ENCODE measurements at regions not wholly inside any gene's neighbourhood (a gene's known extent, or its start where the extent isn't known, plus 50 kb on each side); places are given as distances from the start of the nearest gene placed in this dataset.

DNA sequence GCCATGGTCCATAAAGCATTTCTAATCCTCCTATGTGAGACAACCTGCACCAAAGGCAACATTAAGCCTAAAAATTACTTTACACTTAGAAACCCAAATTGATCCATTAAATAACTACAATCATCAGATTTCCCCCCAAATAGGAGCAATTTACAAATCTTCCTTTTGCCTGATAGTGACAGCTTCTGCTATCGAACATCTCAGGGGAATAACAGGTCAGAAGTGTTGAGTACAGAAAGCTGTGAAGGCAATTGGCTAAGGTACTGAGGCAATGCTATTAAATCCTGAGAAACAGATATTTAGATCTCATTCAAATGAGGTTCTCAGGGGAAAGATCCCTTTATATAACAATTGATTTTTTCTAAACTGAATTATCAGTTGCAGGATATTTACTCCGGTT lies 141.1 kb downstream of the PIK3R1 start:
- no peak for DNase-seq
- no peak overlapping the region for H3K4me3 ChIP-seq (ENCODE audit: low read length in 3 of 3)
- no peaks in the 10 kb centered on the region for H3K27me3 ChIP-seq (ENCODE audit: control insufficient read depth, insufficient read depth, low read length)
- no peaks in the 10 kb centered on the region for H3K36me3 ChIP-seq (ENCODE audit: control insufficient read depth in 2 of 3, insufficient read depth in 3 of 3, low read length in 3 of 3)
- intact Hi-C loops (cut with DNase I): no loop called here
- H3K9ac ChIP-seq (ENCODE audit: low read length in 3 of 3): no peak overlapping the region
- no peak for FAIRE-seq
- H3K27ac ChIP-seq (ENCODE audit: low read depth in 2 of 2, low read length in 2 of 2): no peak overlapping the region
- TF ChIP-seq, protein P1, sequence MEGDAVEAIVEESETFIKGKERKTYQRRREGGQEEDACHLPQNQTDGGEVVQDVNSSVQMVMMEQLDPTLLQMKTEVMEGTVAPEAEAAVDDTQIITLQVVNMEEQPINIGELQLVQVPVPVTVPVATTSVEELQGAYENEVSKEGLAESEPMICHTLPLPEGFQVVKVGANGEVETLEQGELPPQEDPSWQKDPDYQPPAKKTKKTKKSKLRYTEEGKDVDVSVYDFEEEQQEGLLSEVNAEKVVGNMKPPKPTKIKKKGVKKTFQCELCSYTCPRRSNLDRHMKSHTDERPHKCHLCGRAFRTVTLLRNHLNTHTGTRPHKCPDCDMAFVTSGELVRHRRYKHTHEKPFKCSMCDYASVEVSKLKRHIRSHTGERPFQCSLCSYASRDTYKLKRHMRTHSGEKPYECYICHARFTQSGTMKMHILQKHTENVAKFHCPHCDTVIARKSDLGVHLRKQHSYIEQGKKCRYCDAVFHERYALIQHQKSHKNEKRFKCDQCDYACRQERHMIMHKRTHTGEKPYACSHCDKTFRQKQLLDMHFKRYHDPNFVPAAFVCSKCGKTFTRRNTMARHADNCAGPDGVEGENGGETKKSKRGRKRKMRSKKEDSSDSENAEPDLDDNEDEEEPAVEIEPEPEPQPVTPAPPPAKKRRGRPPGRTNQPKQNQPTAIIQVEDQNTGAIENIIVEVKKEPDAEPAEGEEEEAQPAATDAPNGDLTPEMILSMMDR (IDR thresholded peaks at IDR 0.05; ENCODE audit: borderline replicate concordance, extremely low read depth, insufficient read depth): no peak
- peaks cover 0 to 4% (median 0%) of the 10 kb centered on the region in 3 donors for H3K4me1 ChIP-seq (ENCODE audit: control insufficient read depth in 2 of 3, insufficient read depth in 2 of 3, low read depth in 1 of 3, low read length in 3 of 3)
- no peaks in the 10 kb centered on the region for H3K9me3 ChIP-seq (ENCODE audit: control insufficient read depth in 2 of 3, insufficient read depth in 1 of 3, low read length in 3 of 3)

DNA sequence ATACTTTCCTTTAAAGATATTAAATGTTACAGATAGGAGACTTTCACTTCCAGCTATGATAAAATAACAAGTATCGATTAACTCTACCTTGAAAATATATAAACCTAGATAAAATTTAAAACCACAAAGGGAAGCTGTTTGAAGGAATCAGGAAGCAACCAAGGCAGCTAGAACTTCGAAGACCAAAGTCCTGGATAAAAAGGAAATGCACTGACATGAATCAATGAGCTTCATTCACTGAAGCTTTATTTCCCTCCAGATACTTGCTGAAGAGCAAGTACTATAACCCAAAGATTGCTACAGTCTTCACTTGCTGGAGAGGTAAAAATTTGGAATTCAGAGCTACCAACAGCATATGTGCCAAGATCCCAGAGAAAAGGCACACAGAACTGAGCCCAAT lies 144.1 kb downstream of the PIK3R1 start:
- intact Hi-C loops (cut with DNase I): no loop called here
- Histone ChIP-seq H3K27ac (ENCODE audit: low read depth in 2 of 2, low read length in 2 of 2) (no peak overlapping the region), H3K36me3 (ENCODE audit: control insufficient read depth in 2 of 3, insufficient read depth in 3 of 3, low read length in 3 of 3) (no peaks in the 10 kb centered on the region), H3K9ac (ENCODE audit: low read length in 3 of 3) (no peak overlapping the region), H3K9me3 (ENCODE audit: control insufficient read depth in 2 of 3, insufficient read depth in 1 of 3, low read length in 3 of 3) (no peaks in the 10 kb centered on the region), H3K4me1 (ENCODE audit: control insufficient read depth in 2 of 3, insufficient read depth in 2 of 3, low read depth in 1 of 3, low read length in 3 of 3) (no peaks in the 10 kb centered on the region), H3K4me3 (ENCODE audit: low read length in 3 of 3) (no peak overlapping the region), H3K27me3 (ENCODE audit: control insufficient read depth, insufficient read depth, low read length) (no peaks in the 10 kb centered on the region)
- DNase-seq: no peak
- FAIRE-seq: no peak
- TF ChIP-seq, protein P1 (IDR thresholded peaks at IDR 0.05; ENCODE audit: borderline replicate concordance, extremely low read depth, insufficient read depth): no peak

DNA sequence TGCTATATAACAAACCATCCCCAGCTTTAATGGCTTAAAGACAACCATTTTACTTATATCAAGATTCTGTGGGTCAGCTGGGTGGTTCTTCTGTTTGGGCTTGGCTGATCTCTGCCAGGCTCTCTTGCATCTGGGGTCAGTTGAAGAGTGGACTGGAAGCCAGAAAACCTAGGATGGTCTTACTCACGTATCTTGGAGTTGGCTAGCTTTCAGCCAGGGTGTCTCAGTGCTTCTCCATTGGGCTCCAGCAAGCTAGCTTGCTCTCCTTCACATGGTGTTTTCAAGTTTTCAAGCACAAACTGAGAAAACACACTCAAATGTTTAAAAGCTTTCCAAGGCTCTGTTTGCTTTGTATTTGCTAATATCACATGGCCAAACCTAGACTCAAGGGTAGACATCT lies 146.8 kb downstream of the PIK3R1 start:
- FAIRE-seq: no peak
- no peak overlapping the region for H3K27ac ChIP-seq (ENCODE audit: low read depth in 2 of 2, low read length in 2 of 2)

DNA sequence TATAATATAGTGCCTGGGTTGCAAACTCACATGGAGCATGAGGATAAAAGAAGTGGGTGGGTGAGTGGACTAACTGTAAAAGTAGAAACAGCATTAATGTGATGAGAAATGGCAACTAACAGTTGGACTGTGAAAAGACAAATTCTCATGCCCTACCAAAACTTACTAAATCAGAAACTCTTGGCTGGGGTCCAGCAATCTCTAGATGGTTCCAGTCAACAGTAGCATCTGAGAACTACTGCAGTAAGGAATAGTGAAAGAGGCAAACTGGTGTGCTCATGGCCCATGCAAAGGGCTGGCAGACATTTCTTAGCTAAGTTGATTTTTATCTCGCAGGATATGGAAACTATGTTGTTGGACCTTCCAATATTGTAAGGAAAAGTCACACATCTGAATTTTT lies 150.3 kb downstream of the PIK3R1 start:
- no peaks in the 10 kb centered on the region for H3K36me3 ChIP-seq (ENCODE audit: control insufficient read depth in 2 of 3, insufficient read depth in 3 of 3, low read length in 3 of 3)
- intact Hi-C loops (cut with DNase I): no loop called here
- H3K4me1 ChIP-seq (ENCODE audit: control insufficient read depth in 2 of 3, insufficient read depth in 2 of 3, low read depth in 1 of 3, low read length in 3 of 3): no peaks in the 10 kb centered on the region
- no peak overlapping the region for H3K27ac ChIP-seq (ENCODE audit: low read depth in 2 of 2, low read length in 2 of 2)
- DNase-seq: no peak
- H3K4me3 ChIP-seq (ENCODE audit: low read length in 3 of 3): no peak overlapping the region
- no peaks in the 10 kb centered on the region for H3K9me3 ChIP-seq (ENCODE audit: control insufficient read depth in 2 of 3, insufficient read depth in 1 of 3, low read length in 3 of 3)
- FAIRE-seq: no peak
- no peaks in the 10 kb centered on the region for H3K27me3 ChIP-seq (ENCODE audit: control insufficient read depth, insufficient read depth, low read length)
- TF ChIP-seq, protein P1 (IDR thresholded peaks at IDR 0.05; ENCODE audit: borderline replicate concordance, extremely low read depth, insufficient read depth): no peak
- no peak overlapping the region for H3K9ac ChIP-seq (ENCODE audit: low read length in 3 of 3)

More for the DNA sequence above, 146.8 kb downstream of the PIK3R1 start:
- TF ChIP-seq, protein P1 (IDR thresholded peaks at IDR 0.05; ENCODE audit: borderline replicate concordance, extremely low read depth, insufficient read depth): no peak
- Histone ChIP-seq H3K4me1 (ENCODE audit: control insufficient read depth in 2 of 3, insufficient read depth in 2 of 3, low read depth in 1 of 3, low read length in 3 of 3) (no peaks in the 10 kb centered on the region), H3K9ac (ENCODE audit: low read length in 3 of 3) (no peak overlapping the region), H3K9me3 (ENCODE audit: control insufficient read depth in 2 of 3, insufficient read depth in 1 of 3, low read length in 3 of 3) (no peaks in the 10 kb centered on the region), H3K27me3 (ENCODE audit: control insufficient read depth, insufficient read depth, low read length) (no peaks in the 10 kb centered on the region), H3K36me3 (ENCODE audit: control insufficient read depth in 2 of 3, insufficient read depth in 3 of 3, low read length in 3 of 3) (no peaks in the 10 kb centered on the region), H3K4me3 (ENCODE audit: low read length in 3 of 3) (no peak overlapping the region)
- intact Hi-C loops (cut with DNase I): no loop called here
- no peak for DNase-seq

Data from kidney (tissue), 13 donors.